HepG2 (cell line): ENCODE measurements at regions not wholly inside any gene's neighbourhood (a gene's known extent, or its start where the extent isn't known, plus 50 kb on each side); places are given as distances from the start of the nearest gene placed in this dataset.
A peak's percentile ranks its signal among the peaks of the same experiment; 100 is the strongest.

Experiments used
- DNMT1 ChIP-seq: sonication (generic); formaldehyde crosslinking; IDR thresholded peaks from 2 replicates; pipeline ENCODE4 v1.5.1; 2020; ENCODE audit warnings: mild to moderate bottlenecking, missing genetic modification reagents
- GATAD2A ChIP-seq: IDR thresholded peaks from 2 replicates; pipeline ENCODE4 v1.6.1; 2016
- HDAC2 ChIP-seq: sonication (generic); formaldehyde crosslinking; IDR thresholded peaks from 2 replicates; pipeline ENCODE4 v1.4.0; 2020; ENCODE audit warnings: missing genetic modification reagents
- KAT7 ChIP-seq: IDR thresholded peaks from 2 replicates; pipeline ENCODE4 v1.6.1; 2018; ENCODE audit warnings: borderline replicate concordance, missing compliant biosample characterization
- SOX5 ChIP-seq: IDR thresholded peaks from 2 replicates; pipeline ENCODE4 v1.6.1; 2016; ENCODE audit warnings: borderline replicate concordance
- TAF1 ChIP-seq: sonication (generic); formaldehyde crosslinking; IDR thresholded peaks from 2 replicates; pipeline ENCODE4 v1.4.0; 2020; ENCODE audit warnings: missing genetic modification reagents
- TCF7 ChIP-seq: sonication (generic); IDR thresholded peaks from 2 replicates; pipeline ENCODE4 v1.6.1; 2016; ENCODE audit warnings: antibody characterized with exemption, low read depth
- TRIM24 ChIP-seq: sonication (generic); formaldehyde crosslinking; IDR thresholded peaks from 2 replicates; pipeline ENCODE4 v1.8.0; 2022; ENCODE audit warnings: mild to moderate bottlenecking, missing genetic modification reagents
- TF ChIP-seq, protein P1 (sequence below): sonication (generic); formaldehyde crosslinking; IDR thresholded peaks from 2 replicates; pipeline ENCODE4 v1.8.1; 2022; ENCODE audit warnings: mild to moderate bottlenecking, missing genetic modification reagents
- TF ChIP-seq, protein P2 (sequence below): sonication (generic); formaldehyde crosslinking; IDR thresholded peaks from 2 replicates; pipeline ENCODE4 v1.4.0; 2020; ENCODE audit warnings: mild to moderate bottlenecking, missing genetic modification reagents
- TF ChIP-seq, protein P3 (sequence below): sonication (generic); formaldehyde crosslinking; IDR thresholded peaks from 2 replicates; pipeline ENCODE4 v1.5.0; 2020; ENCODE audit warnings: mild to moderate bottlenecking, missing genetic modification reagents, moderate library complexity
- TF ChIP-seq, protein P4 (sequence below): sonication (generic); formaldehyde crosslinking; IDR thresholded peaks from 2 replicates; pipeline ENCODE4 v1.4.0; 2020; ENCODE audit warnings: missing genetic modification reagents
- TF ChIP-seq, protein P5 (sequence below): sonication (generic); formaldehyde crosslinking; IDR thresholded peaks from 2 replicates; pipeline ENCODE4 v1.4.0; 2020; ENCODE audit warnings: mild to moderate bottlenecking, missing genetic modification reagents
- TF ChIP-seq, protein P6 (sequence below): sonication (generic); formaldehyde crosslinking; IDR thresholded peaks from 2 replicates; pipeline ENCODE4 v1.4.0; 2020; ENCODE audit warnings: missing genetic modification reagents

DNA sequence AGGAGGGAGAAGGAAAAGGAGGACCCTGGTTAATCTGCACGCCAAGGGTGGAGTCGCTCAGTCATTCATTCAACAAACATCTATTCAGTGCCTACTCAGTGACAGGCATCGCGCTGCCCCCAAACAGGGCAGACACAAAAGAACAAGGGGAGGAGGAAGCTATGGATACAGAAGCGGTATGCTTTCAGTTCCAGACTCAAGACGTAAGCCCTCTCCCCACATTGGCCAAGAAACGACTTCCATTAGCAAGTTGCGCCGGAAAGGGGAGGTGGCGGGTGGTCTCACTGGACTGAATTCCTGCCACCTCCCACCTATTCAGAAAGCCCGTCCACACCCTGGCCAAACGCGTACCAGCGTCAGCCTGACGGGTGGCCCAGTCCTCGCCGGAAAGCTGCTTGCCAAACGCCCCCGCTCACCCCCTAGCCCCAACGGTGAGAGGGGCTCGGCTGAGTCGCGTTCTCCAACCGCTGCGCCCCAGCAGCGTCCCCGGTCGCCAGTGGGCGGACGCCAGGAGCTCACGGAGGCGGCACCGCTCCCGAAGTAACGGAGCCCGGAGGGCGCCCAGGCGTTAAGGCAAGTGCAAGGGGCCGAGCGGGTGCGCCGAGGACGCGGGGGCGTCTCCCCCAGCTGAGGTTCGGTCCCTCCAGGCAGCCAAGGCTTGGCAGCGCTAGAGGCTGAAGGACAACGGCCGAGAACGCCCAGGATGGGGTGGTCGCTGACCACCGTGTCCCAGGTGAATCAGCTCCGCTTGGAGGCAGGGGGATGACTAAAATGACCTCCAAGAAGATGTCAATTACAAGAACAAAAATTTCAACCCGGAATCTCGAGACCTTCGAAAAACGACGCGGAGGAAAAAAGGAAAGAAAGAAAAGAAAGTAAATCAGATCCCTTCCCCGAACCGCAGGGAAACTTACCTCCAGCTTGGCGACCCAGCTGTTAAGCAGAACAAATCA is 470.7 kb downstream of the SOX9 start (continued):
- TF ChIP-seq TCF7 (no peak), KAT7 (CRISPR knock-in tag) (no peak; the same call in 1 of the 2 replicates), TRIM24 (CRISPR knock-in tag) (no peak), TAF1 (peak; percentile 60), DNMT1 (CRISPR knock-in tag) (0 out of 2 replicates have a peak, but pooled peaks have one; percentile 58), HDAC2 (peak; percentile 34; the same call in 1 of the 2 replicates), SOX5 (CRISPR knock-in tag) (no peak), GATAD2A (no peak; the same call in 1 of the 2 replicates)
- TF ChIP-seq, protein P1, sequence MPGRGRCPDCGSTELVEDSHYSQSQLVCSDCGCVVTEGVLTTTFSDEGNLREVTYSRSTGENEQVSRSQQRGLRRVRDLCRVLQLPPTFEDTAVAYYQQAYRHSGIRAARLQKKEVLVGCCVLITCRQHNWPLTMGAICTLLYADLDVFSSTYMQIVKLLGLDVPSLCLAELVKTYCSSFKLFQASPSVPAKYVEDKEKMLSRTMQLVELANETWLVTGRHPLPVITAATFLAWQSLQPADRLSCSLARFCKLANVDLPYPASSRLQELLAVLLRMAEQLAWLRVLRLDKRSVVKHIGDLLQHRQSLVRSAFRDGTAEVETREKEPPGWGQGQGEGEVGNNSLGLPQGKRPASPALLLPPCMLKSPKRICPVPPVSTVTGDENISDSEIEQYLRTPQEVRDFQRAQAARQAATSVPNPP = no peak
- TF ChIP-seq, protein P2, sequence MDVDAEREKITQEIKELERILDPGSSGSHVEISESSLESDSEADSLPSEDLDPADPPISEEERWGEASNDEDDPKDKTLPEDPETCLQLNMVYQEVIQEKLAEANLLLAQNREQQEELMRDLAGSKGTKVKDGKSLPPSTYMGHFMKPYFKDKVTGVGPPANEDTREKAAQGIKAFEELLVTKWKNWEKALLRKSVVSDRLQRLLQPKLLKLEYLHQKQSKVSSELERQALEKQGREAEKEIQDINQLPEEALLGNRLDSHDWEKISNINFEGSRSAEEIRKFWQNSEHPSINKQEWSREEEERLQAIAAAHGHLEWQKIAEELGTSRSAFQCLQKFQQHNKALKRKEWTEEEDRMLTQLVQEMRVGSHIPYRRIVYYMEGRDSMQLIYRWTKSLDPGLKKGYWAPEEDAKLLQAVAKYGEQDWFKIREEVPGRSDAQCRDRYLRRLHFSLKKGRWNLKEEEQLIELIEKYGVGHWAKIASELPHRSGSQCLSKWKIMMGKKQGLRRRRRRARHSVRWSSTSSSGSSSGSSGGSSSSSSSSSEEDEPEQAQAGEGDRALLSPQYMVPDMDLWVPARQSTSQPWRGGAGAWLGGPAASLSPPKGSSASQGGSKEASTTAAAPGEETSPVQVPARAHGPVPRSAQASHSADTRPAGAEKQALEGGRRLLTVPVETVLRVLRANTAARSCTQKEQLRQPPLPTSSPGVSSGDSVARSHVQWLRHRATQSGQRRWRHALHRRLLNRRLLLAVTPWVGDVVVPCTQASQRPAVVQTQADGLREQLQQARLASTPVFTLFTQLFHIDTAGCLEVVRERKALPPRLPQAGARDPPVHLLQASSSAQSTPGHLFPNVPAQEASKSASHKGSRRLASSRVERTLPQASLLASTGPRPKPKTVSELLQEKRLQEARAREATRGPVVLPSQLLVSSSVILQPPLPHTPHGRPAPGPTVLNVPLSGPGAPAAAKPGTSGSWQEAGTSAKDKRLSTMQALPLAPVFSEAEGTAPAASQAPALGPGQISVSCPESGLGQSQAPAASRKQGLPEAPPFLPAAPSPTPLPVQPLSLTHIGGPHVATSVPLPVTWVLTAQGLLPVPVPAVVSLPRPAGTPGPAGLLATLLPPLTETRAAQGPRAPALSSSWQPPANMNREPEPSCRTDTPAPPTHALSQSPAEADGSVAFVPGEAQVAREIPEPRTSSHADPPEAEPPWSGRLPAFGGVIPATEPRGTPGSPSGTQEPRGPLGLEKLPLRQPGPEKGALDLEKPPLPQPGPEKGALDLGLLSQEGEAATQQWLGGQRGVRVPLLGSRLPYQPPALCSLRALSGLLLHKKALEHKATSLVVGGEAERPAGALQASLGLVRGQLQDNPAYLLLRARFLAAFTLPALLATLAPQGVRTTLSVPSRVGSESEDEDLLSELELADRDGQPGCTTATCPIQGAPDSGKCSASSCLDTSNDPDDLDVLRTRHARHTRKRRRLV = 0 out of 2 replicates have a peak, but pooled peaks have one; percentile 3
- TF ChIP-seq, protein P3, sequence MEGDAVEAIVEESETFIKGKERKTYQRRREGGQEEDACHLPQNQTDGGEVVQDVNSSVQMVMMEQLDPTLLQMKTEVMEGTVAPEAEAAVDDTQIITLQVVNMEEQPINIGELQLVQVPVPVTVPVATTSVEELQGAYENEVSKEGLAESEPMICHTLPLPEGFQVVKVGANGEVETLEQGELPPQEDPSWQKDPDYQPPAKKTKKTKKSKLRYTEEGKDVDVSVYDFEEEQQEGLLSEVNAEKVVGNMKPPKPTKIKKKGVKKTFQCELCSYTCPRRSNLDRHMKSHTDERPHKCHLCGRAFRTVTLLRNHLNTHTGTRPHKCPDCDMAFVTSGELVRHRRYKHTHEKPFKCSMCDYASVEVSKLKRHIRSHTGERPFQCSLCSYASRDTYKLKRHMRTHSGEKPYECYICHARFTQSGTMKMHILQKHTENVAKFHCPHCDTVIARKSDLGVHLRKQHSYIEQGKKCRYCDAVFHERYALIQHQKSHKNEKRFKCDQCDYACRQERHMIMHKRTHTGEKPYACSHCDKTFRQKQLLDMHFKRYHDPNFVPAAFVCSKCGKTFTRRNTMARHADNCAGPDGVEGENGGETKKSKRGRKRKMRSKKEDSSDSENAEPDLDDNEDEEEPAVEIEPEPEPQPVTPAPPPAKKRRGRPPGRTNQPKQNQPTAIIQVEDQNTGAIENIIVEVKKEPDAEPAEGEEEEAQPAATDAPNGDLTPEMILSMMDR (CRISPR knock-in tag) = 0 out of 2 replicates have a peak, but pooled peaks have one; percentile 22
- TF ChIP-seq, protein P4, sequence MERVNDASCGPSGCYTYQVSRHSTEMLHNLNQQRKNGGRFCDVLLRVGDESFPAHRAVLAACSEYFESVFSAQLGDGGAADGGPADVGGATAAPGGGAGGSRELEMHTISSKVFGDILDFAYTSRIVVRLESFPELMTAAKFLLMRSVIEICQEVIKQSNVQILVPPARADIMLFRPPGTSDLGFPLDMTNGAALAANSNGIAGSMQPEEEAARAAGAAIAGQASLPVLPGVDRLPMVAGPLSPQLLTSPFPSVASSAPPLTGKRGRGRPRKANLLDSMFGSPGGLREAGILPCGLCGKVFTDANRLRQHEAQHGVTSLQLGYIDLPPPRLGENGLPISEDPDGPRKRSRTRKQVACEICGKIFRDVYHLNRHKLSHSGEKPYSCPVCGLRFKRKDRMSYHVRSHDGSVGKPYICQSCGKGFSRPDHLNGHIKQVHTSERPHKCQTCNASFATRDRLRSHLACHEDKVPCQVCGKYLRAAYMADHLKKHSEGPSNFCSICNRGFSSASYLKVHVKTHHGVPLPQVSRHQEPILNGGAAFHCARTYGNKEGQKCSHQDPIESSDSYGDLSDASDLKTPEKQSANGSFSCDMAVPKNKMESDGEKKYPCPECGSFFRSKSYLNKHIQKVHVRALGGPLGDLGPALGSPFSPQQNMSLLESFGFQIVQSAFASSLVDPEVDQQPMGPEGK = peak; percentile 79
- TF ChIP-seq, protein P5, sequence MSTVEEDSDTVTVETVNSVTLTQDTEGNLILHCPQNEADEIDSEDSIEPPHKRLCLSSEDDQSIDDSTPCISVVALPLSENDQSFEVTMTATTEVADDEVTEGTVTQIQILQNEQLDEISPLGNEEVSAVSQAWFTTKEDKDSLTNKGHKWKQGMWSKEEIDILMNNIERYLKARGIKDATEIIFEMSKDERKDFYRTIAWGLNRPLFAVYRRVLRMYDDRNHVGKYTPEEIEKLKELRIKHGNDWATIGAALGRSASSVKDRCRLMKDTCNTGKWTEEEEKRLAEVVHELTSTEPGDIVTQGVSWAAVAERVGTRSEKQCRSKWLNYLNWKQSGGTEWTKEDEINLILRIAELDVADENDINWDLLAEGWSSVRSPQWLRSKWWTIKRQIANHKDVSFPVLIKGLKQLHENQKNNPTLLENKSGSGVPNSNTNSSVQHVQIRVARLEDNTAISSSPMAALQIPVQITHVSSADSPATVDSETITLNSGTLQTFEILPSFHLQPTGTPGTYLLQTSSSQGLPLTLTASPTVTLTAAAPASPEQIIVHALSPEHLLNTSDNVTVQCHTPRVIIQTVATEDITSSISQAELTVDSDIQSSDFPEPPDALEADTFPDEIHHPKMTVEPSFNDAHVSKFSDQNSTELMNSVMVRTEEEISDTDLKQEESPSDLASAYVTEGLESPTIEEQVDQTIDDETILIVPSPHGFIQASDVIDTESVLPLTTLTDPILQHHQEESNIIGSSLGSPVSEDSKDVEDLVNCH (CRISPR knock-in tag) = no peak
- TF ChIP-seq, protein P6, sequence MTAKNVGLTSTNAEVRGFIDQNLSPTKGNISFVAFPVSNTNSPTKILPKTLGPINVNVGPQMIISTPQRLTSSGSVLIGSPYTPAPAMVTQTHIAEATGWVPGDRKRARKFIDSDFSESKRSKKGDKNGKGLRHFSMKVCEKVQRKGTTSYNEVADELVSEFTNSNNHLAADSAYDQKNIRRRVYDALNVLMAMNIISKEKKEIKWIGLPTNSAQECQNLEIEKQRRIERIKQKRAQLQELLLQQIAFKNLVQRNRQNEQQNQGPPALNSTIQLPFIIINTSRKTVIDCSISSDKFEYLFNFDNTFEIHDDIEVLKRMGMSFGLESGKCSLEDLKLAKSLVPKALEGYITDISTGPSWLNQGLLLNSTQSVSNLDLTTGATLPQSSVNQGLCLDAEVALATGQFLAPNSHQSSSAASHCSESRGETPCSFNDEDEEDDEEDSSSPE (CRISPR knock-in tag) = 0 out of 2 replicates have a peak, but pooled peaks have one; percentile 16
